Breast epithelium (tissue), 4 donors: ENCODE measurements at regions not wholly inside any gene's neighbourhood (a gene's known extent, or its start where the extent isn't known, plus 50 kb on each side); places are given as distances from the start of the nearest gene placed in this dataset.

Source experiments
- DNase-seq, 2 donors: peaks; one replicate each; pipeline ENCODE4 v3.0.0-alpha.2; 2019; ENCODE audit warnings: low spot score in 2 of 2
- H3K27ac ChIP-seq, 2 donors: fragments of 200-600 bp; sonication (generic) in 1 of 2; one replicate each; pipeline ENCODE4 v1.5.1; 2016 to 2019; ENCODE audit warnings: mild to moderate bottlenecking in 1 of 2
- H3K27me3 ChIP-seq, 2 donors: fragments of 200-600 bp; sonication (generic) in 1 of 2; one replicate each; pipeline versions ENCODE4 v1.5.1 to v1.6.0; 2017 to 2019; ENCODE audit warnings: control low read depth in 1 of 2, mild to moderate bottlenecking in 1 of 2
- H3K36me3 ChIP-seq: fragments of 200-600 bp; one replicate; pipeline ENCODE4 v1.5.1; 2019
- H3K4me1 ChIP-seq, 2 donors: fragments of 200-600 bp; sonication (generic); one replicate each; pipeline ENCODE4 v1.5.1; 2016 to 2019; ENCODE audit warnings: control low read depth in 1 of 2
- H3K4me3 ChIP-seq, 3 donors: fragments of 200-600 bp; sonication (generic); 1 replicate in 2 of 3; 2 replicates in 1 of 3; pipeline ENCODE4 v1.5.1; 2016 to 2019; ENCODE audit warnings: mild to moderate bottlenecking in 3 of 3, moderate library complexity in 2 of 3
- H3K9me3 ChIP-seq, 2 donors: fragments of 200-600 bp; sonication (generic) in 1 of 2; one replicate each; pipeline ENCODE4 v1.5.1; 2016 to 2019; ENCODE audit warnings: control low read depth in 1 of 2
- CTCF ChIP-seq, 3 donors: fragments of 450-650 bp; IDR thresholded peaks; one replicate each; pipeline ENCODE4 v1.5.1; 2016 to 2017; ENCODE audit warnings: antibody characterized with exemption in 3 of 3, mild to moderate bottlenecking in 3 of 3, moderate library complexity in 3 of 3
- POLR2A ChIP-seq: fragments of 450-650 bp; IDR thresholded peaks from one replicate; pipeline ENCODE4 v1.6.1; 2016; ENCODE audit warnings: antibody characterized with exemption, mild to moderate bottlenecking, moderate library complexity
- POLR2AphosphoS5 ChIP-seq, 3 donors: sonication (generic); formaldehyde crosslinking; IDR thresholded peaks; one replicate each; pipeline ENCODE4 v1.6.1; 2017; ENCODE audit warnings: antibody characterized with exemption in 3 of 3
- intact Hi-C: fragments of 100-400 bp; cut with DNase I; formaldehyde crosslinking; loops from one replicate; pipeline ENCODE4 v1.15.1; 2023; ENCODE audit warnings: low total_unique reads

- intact Hi-C loops: no loop called here
- H3K9me3 ChIP-seq: no peaks in the 10 kb centered on the region
- H3K4me1 ChIP-seq: peaks cover 0 to 3% of the 10 kb centered on the region in 2 donors
- no peaks in the 10 kb centered on the region for H3K36me3 ChIP-seq
- no peaks in the 10 kb centered on the region for H3K27me3 ChIP-seq
- no peak for DNase-seq
- no peak overlapping the region for H3K27ac ChIP-seq
- TF ChIP-seq CTCF (IDR thresholded peaks at IDR 0.05) (no peak), POLR2A (no peak), POLR2AphosphoS5 (IDR thresholded peaks at IDR 0.05) (no peak)
- no peak overlapping the region for H3K4me3 ChIP-seq
Measured at GRCh38 chr2:37558623-37559022, 112.8 kb downstream of the CDC42EP3 start.

GRCh38 chr2:37560241-37560848, 111.1 kb downstream of the CDC42EP3 start:
- Histone ChIP-seq H3K4me3 (no peak overlapping the region), H3K27ac (no peak overlapping the region), H3K9me3 (no peaks in the 10 kb centered on the region), H3K36me3 (no peaks in the 10 kb centered on the region), H3K27me3 (no peaks in the 10 kb centered on the region), H3K4me1 (no peaks in the 10 kb centered on the region)
- no peak for DNase-seq
- intact Hi-C loops: no loop called here
- TF ChIP-seq POLR2AphosphoS5 (IDR thresholded peaks at IDR 0.05) (no peak), CTCF (IDR thresholded peaks at IDR 0.05) (no peak), POLR2A (no peak)

- no peak for DNase-seq
- no peak overlapping the region for H3K27ac ChIP-seq
- H3K9me3 ChIP-seq: no peaks in the 10 kb centered on the region
- no peaks in the 10 kb centered on the region for H3K36me3 ChIP-seq
- H3K4me1 ChIP-seq: no peaks in the 10 kb centered on the region
- TF ChIP-seq POLR2AphosphoS5 (IDR thresholded peaks at IDR 0.05) (no peak), POLR2A (no peak), CTCF (IDR thresholded peaks at IDR 0.05) (no peak)
- no peaks in the 10 kb centered on the region for H3K27me3 ChIP-seq
- intact Hi-C loops: loop anchor here (1.0 kb wide), 1 partner anchor 11 kb away; no protein-coding TSS in a partner anchor
- H3K4me3 ChIP-seq: no peak overlapping the region
Measured at GRCh38 chr2:37560863-37561614, 110.4 kb downstream of the CDC42EP3 start.

- intact Hi-C loops: loop anchor here (1.0 kb wide), 1 partner anchor 12 kb away; no protein-coding TSS in a partner anchor
- TF ChIP-seq POLR2A (no peak), CTCF (IDR thresholded peaks at IDR 0.05) (no peak), POLR2AphosphoS5 (IDR thresholded peaks at IDR 0.05) (no peak)
- no peak overlapping the region for H3K27ac ChIP-seq
Measured at GRCh38 chr2:37561615-37562569, 109.5 kb downstream of the CDC42EP3 start.

More at GRCh38 chr2:37561615-37562569, 109.5 kb downstream of the CDC42EP3 start:
- H3K36me3 ChIP-seq: no peaks in the 10 kb centered on the region
- H3K9me3 ChIP-seq: no peaks in the 10 kb centered on the region
- no peak for DNase-seq
- no peak overlapping the region for H3K4me3 ChIP-seq
- no peaks in the 10 kb centered on the region for H3K27me3 ChIP-seq
- H3K4me1 ChIP-seq: no peaks in the 10 kb centered on the region
